ENCODE measurements at regions not wholly inside any gene's neighbourhood (a gene's known extent, or its start where the extent isn't known, plus 50 kb on each side); places are given as distances from the start of the nearest gene placed in this dataset.

DNA sequence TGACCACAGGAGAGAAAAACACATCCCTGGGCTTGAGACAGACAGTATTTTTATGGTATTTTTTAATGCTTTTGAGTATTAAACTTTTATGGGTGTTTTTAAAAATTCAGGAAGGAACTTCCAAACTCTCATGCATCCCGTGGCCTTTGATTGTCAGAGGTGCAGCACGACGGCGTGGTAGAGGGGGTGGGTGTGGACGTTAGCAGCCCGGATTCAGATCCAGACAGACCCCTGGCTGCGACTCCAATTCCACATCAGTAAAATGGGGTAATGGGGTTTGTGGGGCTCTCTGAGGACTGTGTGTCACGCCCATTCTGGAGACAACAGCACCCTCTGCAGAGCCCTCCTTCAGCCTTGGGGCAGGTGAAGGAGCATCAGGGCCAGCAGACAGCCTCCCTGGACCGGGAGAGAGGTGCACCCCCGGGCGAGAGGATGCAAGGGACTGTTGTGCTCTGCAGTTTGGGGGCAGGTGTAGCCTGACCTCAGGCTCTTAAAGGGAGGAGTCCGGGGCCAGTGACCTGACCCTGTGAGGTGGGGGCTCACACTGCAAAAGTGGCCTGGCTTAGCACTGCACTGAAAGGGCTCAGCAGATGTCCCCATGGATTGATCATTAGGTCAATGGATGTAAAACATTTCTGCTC is 1024.3 kb downstream of the TBC1D22A start:
- no peak for FAIRE-seq

DNA sequence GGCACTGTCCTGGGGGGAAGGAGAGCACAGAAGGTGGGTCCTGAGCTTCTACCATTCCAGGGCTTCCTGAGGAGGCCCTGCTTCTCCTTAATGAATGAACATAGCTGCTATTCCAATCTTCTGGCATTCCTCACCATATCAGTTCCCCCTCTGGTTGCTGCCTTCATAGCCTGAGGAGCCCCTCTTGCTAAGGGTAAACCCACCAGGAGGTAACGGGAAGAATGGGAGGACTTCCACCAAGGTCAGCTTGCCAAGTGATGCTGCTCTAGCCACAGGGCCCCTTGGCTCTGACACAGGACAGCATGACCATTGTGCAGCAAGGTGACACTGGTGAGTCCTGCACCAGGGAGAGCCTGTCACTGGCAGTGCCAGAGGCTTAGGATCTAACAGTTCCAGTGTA is 1022.5 kb downstream of the TBC1D22A start:
- FAIRE-seq: no peak

DNA sequence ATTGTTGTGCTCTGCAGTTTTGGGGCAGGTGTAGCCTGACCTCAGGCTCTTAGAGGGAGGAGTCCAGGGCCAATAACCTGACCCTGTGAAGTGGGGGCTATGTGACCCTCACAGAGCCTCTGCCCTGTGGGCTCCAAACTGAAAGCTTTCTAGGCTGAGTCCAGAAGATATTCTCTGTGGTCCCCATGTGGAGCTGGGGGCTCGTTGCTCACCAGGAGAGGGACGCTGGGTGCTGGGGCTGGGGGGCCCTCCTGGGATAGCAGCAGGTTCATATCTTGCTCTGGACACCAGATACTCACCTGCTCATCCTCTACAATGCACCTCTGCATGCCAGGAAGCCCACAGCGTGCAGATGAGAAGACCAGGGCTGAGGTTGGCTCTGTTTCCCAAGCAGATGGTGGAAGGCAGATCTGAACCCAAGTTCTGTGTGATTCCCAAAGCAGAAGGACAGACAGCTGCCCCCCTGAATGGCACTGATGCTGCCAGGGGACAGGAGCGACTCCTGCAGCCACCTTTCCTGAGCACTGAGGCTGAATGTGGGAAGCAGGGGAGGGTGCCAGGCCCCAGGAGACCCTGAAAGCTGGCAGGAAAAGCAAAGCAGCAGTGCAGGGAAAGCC is 1022.0 kb downstream of the TBC1D22A start:
- no peak for FAIRE-seq

DNA sequence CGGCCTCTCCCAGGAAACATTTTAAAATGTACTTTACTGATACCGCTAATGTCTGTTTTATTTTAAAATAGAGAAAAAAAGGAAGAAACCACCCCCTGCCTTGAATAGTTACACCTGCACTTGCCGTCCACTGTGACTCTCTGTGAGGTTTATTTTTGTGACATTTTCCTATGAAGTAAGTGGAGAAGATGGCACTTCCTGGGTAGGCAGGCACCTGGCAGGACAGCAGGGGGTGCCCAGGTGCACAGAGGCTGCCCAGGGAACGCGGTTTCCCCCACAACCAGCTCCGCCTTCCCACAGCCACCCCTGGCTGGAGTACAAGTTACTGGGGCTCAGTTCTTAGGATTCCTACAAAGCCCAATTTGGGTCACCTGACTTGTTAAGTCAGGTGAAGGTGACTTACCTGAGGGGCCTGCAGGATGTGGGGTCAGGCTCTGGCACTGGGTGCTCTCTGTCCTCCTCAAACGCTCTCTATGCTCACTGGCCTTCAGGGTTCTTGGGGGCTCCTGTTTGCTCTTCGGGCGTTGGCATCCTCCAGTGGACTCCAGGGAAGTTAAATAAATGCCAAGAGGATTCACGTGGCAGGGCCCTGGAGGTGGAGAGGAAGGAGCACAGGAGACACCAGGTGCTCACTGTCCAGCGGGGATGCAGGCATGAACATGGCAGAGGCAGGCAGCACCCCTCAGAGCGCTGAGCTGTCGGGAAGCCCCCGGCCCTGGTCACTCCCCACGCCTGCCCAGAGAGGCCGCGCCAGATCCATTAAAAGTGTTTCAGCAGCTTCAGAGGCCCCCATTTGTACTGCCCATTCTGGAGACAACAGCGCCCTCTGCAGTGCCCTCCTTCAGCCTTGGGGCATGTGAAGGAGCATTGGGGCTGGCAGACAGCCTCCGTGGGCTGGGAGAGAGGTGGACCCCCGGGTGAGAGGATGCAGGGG is 1021.2 kb downstream of the TBC1D22A start:
- no peak for FAIRE-seq

DNA sequence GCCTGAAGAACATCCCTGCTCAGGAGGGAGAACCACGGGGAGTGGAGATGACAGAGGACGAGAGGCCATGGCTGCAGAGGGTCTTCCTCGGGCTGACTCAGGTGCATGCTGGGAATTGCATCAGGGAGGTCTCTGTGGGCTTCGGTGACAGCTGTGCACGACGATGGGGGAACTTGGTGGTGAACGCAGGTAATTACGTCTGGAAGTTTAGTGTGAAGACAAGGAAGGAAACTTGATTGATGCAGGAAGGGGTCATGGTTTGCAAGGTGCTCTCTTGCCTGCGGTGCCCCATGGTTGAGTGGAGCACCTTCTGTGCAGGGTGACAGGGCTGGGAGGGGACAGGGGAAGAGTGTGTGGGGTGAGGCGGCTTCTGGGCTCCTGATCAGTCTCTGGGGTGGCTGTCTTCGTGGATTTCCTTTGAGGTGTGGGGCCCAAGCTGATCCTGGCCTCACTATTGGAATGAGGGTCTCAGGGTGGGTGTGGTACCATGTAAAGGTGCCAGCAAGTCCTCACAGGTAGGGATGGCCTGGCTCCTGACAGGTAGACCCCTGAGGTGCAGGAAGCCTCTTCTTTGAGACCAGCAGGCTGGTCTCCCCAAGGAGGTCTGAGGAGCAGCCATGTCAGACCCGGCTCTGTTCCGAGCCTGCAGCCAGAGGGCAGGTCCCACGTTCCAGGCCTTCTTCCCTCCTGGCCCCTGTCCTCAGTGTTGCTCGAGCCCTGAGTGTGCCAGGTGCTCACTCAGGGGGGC is 1020.1 kb downstream of the TBC1D22A start:
- no peak for FAIRE-seq

DNA sequence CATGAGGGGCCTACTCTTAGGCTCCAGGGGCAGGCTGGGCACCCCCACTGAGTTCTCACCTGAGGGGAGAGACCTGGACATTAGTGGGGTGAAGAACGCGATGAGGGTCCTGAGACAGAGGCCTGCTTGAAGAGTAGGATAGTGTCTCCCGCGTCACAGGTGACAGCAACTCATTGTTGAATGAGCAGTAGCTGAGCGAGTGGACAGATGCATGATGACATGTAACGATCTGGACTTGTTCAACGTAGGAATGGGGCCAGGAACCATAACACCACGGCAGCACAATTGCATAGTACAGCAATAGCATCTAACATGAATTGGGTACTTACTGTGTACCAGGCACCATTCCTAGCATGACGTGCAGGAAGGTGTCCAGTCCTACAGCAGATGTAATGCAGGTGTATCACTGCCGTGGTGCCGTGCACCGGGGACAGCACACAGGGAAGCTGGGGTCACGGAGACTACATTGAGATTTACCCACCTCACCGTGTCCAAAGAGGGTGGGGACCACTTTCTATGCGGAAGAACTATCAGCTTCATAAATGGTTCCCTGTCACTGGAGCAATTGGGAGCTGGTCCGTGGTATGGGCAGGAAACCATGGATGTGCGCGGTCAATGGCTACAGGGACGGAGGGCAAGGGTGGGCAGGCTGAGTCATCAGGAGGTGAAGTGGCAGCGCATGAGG is 1019.1 kb downstream of the TBC1D22A start:
- FAIRE-seq: no peak

DNA sequence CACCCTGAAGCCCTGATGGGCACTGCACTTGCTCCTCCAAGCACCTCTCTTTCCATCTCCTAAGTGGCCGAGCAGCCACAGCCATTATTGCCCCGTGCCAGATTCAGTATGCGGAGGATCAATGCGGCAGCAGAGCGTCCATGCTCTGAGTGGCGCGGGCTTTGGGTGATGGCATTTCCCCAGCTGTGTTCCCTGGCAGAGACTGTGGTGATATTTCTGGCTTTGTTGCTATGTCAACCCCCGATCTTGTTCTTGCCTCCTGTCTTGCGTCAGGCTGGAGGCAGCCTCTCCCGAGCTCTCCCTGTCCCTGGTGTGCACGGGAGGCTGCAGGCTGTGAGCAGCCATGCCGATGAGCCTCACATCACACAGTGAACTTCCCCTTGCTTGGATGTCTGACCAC is 1018.6 kb downstream of the TBC1D22A start:
- no peak for FAIRE-seq

DNA sequence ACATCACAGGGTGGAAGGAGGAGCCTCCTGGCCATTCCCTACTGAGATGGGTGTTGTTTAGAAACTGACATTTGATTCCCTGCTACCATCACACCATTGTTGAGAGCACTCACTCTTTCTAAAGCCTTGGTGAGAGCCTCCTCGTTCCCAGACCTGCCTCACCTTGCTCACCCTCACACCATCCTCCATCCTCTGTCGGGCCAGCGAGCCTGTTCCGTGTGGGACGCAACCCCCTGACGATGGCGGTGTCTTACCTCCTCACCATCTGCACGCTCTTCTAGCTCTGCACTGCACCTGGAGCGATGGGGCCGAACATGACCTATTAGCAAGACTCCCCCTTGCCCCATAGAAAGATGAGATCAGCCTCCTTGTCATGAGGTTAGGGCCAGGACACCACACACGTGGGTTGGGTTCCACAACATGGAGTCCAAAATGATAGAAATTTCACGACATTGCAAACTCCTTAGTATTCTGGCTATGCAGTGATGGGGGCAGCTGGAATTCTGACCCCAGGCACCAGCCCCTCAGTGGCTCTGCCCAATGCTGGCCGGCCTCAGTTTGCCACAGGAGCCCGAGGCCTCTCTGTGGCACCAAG is 1017.9 kb downstream of the TBC1D22A start:
- no peak for FAIRE-seq

DNA sequence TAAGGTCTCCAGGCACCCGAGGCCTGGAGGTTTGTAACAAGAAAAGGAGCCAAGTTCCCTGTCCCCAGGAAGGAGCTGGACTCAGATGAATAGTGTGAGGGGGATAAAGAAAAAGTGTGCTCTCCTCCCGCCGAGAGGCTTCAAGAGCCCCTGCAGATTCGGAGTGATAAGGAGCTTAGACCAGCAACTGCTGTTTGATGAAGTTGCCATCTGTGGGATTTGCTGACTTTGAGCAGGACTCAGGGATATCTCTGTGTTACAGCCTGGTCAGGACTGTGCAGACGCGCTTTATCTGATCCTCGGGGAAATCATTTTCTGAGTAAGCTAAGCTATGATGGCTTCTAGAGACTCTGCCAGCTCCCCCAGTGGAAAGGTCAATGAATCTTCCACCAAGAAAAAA is 1017.0 kb downstream of the TBC1D22A start:
- FAIRE-seq: no peak

DNA sequence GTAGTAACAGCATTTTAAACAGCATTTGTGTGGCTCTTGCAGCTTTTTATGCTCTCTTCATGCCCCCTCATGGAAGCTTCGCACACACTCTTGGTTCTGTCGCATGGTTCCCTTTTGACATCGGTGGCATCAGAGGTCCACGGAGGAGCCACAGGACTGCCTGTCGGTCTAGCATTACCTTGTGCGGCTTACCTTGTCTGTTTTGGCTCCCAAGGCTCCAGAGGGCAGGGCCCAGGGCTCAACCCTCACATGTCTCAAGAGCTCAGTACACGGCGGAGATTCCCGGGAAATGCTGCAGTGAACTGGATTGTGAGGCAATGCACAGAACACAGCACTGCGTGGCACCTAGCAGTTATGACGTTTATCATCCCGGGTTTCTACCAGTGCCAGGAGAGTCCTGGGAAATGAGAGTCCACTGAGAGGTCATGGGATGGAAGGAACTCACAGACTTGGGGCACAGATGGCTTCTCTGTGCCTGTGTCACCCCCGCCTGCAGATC is 1015.8 kb downstream of the TBC1D22A start:
- no peak for FAIRE-seq

DNA sequence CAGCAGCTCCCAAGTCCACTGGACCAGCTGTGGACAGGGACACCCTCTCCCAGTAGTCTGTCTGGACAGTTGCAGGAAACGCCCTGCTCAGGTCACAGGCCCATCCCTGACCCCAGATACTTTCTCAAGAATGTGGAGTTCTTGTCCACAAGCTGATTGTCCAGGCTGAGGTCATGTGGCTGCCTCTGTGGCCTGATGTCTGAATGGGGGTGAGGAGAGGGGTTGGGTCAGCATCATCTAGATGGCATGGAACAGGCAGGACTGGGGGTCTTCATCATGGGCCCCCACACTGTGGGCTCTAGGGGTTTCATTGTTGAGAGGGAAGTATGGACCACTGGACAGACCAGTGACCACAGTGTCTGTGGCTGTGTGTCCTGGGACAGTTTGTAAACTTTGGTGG is 1015.0 kb downstream of the TBC1D22A start:
- FAIRE-seq: no peak

DNA sequence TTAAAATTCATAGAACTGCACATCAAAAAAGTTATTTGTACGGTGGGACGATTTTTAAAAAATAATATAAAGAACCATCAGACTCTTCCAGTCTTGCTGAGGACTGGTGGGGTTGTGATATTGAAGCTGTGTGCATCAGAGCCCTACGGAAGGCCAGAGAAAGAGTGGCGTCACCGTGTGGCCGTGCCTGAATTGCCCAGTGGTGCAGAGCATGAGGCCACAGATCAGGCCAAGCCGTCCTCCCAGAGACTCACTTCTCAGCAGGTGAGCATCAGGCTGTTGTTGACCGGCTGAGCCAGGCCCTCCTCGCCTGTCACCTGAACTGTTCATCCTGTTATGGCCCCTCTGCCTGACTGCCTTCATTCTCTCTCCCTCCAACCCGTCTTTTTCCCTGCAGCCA is 1013.9 kb downstream of the TBC1D22A start:
- no peak for FAIRE-seq

DNA sequence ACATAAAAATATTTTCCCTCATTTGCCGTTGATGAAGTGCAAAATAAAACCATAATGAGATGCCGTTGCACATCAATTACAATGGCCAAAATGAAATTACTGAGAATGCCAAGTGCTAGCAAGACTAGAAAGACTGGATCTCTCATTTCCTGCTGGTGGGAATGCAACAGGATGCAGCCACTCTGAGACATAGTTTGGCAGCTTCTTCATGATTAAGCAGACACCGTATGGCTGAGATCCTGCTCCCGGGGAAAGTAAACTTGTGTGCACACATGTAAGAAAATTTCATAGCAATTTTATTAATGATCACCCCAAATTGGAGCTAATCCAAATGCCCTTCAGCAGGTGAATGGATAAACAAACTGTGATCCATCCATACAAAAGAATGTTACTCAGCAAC is 1013.2 kb downstream of the TBC1D22A start:
- no peak for FAIRE-seq

DNA sequence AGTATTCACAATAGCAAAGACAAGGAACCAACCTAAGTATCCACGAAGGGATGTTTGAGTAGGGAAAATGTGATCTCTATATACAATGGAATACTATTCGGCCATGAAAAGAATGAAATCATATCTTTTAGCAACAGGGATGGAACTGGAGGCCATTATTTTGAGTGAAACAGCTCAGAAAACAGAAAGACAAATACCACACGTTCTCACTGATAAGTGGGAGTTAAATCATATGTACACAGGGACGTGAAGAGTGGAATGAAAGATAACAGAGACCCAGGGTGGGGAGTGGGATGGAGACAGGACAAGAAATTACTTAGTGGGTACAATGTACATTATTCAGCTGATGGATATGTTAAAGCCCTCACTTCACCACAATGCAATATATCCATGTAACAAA is 1012.7 kb downstream of the TBC1D22A start:
- FAIRE-seq: no peak

DNA sequence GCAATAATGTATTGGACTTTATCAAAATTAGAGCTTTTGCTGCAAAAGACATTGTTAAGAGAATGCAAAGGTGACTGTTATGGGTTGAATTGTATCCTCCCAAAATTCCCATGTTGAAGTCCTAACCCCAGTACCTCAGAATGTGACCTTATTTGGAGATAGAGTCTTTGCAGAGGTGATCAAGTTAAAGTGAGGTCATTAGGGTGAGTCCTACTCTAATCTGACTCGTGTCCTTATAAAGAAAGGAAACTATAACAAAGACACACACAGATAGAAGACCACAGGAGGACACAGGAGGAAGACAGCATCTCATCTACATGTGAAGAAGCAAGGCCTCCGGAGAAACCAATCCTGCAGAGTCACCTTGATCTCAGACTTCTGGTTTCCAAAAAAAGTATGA is 1011.2 kb downstream of the TBC1D22A start:
- no peak for FAIRE-seq

DNA sequence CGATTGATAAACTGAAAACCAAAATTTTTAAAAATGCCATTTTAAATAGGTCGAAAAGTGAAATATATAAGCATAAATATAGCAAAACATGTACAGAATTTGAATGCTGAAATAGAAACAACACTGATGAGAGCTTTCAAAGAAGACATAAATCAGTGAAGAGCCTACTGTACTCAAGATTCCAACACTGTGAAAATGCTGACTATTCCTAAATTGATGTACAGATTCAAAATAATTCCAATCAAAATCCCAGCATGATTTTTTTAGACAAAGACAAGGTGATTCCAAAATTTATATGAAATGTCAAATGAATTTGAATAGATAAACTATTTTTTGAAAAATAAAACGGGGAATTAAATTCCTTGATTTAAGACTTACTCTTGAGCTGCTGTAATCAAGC is 1010.4 kb downstream of the TBC1D22A start:
- FAIRE-seq: no peak

DNA sequence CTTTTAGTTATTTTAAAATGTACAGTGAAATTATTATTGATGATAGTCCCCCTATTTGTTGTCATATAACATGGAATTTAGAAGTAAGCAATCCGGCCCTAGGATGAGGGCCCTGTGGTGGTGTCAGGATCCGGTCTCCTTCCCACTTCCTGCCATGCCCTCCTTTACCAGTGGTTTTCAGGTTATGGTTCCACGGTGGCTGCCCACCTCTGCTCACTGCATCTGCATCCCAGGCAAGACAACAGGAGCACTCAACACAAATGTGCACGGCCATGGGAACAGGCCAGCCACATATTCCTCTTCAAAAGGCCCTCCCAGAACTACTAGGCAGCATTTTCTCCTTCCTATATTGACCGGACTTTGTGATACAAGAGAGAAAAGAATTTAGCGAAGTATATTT is 1007.2 kb downstream of the TBC1D22A start:
- no peak for FAIRE-seq

DNA sequence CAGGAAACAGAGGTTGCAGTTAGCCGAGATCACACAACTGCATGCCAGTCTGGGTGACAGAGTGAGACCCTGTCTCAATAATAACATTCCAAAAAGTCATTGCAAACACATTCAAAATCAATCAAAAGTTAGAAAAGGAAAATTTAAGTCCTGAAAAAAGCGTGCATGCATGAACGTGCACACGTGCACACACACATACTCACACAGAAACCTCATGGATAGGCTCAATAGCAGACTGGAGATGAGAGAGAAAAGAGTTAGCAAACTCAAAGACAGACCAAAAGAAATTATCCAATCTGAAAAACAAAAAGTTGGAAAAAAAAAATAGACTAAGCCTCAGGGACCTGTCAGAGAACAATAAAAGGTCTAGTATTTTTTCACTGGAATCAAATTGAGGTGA is 1005.6 kb downstream of the TBC1D22A start:
- no peak for FAIRE-seq

DNA sequence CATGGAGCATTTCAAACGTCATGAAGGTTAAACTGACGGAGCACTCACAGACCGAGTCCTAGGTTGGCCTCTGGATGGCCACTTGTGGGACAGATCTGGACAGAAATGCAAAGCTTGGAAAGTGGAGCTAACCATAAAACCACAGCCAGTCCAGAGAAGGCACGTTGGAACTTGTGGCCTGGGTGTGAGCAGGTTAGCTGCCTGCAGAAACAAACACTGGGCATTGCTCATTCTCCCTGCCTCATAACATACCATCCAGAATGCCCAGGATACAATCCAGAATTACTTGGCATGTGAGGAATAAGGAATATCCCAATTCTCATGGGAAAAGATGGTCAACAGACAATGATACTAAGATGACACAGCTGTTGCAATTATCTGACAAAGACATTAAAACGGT is 1005.0 kb downstream of the TBC1D22A start:
- no peak for FAIRE-seq

DNA sequence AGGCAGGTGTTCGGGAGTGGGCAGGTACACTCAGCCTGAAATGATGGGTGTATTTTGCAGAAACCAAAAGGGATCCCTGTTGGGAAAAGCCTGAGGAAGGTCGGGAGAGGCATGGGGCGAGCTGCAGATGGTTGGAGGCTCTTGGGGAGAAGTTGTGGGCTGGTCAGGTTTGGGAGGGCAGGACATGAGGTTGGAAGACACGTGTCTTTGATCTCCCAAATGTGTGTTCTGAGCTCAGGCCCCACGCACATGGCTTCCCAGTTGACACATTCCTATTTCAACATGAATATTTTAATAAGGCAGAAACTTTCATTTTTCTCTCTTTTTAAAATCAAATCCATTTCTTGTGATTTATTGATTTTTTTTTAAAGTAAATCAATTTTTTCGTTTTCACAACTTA is 1003.3 kb downstream of the TBC1D22A start:
- no peak for FAIRE-seq

DNA sequence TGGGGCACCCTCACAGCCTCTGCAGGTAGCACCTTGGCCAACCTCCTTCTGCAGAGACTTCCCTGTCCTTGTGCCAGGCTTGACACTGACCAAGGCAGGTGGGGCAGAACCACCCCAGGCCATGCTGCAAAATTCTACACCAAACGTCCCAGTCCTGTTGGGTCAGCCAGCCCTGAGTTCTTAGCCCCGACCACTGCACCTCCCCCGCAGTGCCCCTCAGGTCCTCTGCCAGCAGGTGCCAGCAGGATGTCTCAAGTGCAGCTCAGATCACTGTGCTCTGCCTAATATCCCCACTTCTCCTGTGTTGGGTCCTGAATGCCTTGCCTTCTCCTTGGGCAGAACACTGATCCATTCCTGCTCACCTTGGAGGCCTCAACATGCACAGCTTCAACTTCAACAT is 999.7 kb downstream of the TBC1D22A start:
- FAIRE-seq: no peak

DNA sequence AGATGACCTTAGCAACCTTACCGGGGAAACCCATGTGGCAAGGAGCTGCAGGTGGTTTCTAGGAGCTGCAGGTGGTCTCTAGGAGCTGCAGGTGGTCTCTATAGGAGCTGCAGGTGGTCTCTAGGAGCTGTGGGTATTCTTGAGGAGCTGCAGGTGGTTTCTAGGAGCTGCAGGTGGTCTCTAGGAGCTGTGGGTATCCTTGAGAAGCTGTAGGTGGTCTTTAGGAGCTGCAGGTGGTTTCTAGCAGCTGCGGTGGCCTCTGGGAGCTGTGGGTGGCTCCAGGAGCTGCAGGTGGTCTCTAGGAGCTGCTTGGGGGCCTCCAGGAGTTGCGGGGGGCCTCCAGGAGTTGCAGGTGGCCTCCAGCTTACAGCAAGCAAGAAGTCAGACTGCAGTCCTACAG is 997.5 kb downstream of the TBC1D22A start:
- FAIRE-seq: no peak
